Lung (tissue), 11 donors: ENCODE measurements at regions not wholly inside any gene's neighbourhood (a gene's known extent, or its start where the extent isn't known, plus 50 kb on each side); places are given as distances from the start of the nearest gene placed in this dataset.

Experiments used
- ATAC-seq: fragments of 200-7000 bp; cut with Tn5 transposase; one replicate; pipeline ENCODE4 v1.9.1; 2020; ENCODE audit warnings: moderate number of reproducible peaks; ENCODE audit not compliant: insufficient read depth, low FRiP score
- DNase-seq, 3 donors: peaks; one replicate each; pipeline ENCODE4 v3.0.0-alpha.2; 2013 to 2017
- H3K27ac ChIP-seq, 2 donors: one replicate each; pipeline ENCODE4 v1.5.1; 2013; ENCODE audit warnings: mild to moderate bottlenecking in 2 of 2, moderate library complexity in 2 of 2, control low read depth in 1 of 2, inconsistent platforms in 1 of 2, low read depth in 1 of 2, low read length in 1 of 2
- H3K27me3 ChIP-seq, 3 donors: one replicate each; pipeline ENCODE4 v1.5.1; 2013; ENCODE audit warnings: low read length in 2 of 3; ENCODE audit not compliant: control insufficient read depth in 3 of 3, insufficient read depth in 3 of 3
- H3K36me3 ChIP-seq, 4 donors: one replicate each; pipeline ENCODE4 v1.5.1; 2013; ENCODE audit warnings: low read length in 4 of 4, mild to moderate bottlenecking in 1 of 4, moderate library complexity in 1 of 4; ENCODE audit not compliant: control insufficient read depth in 4 of 4, insufficient read depth in 4 of 4
- H3K4me1 ChIP-seq, 5 donors: one replicate each; pipeline ENCODE4 v1.5.1; 2013; ENCODE audit warnings: low read length in 5 of 5, mild to moderate bottlenecking in 2 of 5, moderate library complexity in 1 of 5; ENCODE audit not compliant: control insufficient read depth in 5 of 5, insufficient read depth in 5 of 5
- H3K4me3 ChIP-seq: one replicate; pipeline ENCODE4 v1.5.1; 2013; ENCODE audit warnings: mild to moderate bottlenecking, control low read depth, moderate library complexity
- H3K9ac ChIP-seq, 2 donors: one replicate each; pipeline ENCODE4 v1.5.1; 2013; ENCODE audit warnings: low read length in 2 of 2, control low read depth in 1 of 2; ENCODE audit not compliant: insufficient read depth in 1 of 2
- H3K9me3 ChIP-seq, 4 donors: one replicate each; pipeline ENCODE4 v1.5.1; 2013; ENCODE audit warnings: low read length in 3 of 4, mild to moderate bottlenecking in 1 of 4, moderate library complexity in 1 of 4; ENCODE audit not compliant: control insufficient read depth in 4 of 4, insufficient read depth in 3 of 4
- CTCF ChIP-seq: IDR thresholded peaks from 2 replicates; pipeline ENCODE4 v1.5.1; 2012; ENCODE audit warnings: mild to moderate bottlenecking; ENCODE audit errors: control extremely low read depth, extremely low read depth
- WGBS, 2 donors: extraction: QIAGEN DNeasy Blood & Tissue Kit; methylation state at CpG; one replicate each; pipeline ENCODE4 v1.1.7; 2013; 5-methylcytosine and 5-hydroxymethylcytosine counted together
- donor health status: control.
- donor health status: control.
- donor health status: Bipolar disorder and iron deficiency.
- donor health status: healthy.
- donor health status: DM: yes; HTN: yes; CAD: no.

GRCh38 chr18:41140506-41140905, 814.5 kb upstream of the PIK3C3 start:
- no peak overlapping the region for H3K4me3 ChIP-seq
- no peaks in the 10 kb centered on the region for H3K4me1 ChIP-seq
- H3K27ac ChIP-seq = no peak overlapping the region
- H3K9me3 ChIP-seq = no peaks in the 10 kb centered on the region
- ATAC-seq = no peak
- no peak for TF ChIP-seq CTCF
- H3K27me3 ChIP-seq = no peaks in the 10 kb centered on the region
- peak in 1 of 3 donors; percentile 18 for DNase-seq
- no peaks in the 10 kb centered on the region for H3K36me3 ChIP-seq
- H3K9ac ChIP-seq = no peak overlapping the region
- 85% methylated on average over 3 of the region's 3 CpGs for WGBS, 2 donors

GRCh38 chr18:41135146-41135545, 819.9 kb upstream of the PIK3C3 start:
- Histone ChIP-seq H3K36me3 (no peaks in the 10 kb centered on the region), H3K27me3 (no peaks in the 10 kb centered on the region), H3K9ac (no peak overlapping the region), H3K27ac (no peak overlapping the region), H3K4me3 (no peak overlapping the region), H3K4me1 (no peaks in the 10 kb centered on the region), H3K9me3 (no peaks in the 10 kb centered on the region)
- ATAC-seq (no peak), DNase-seq (no peak)
- TF ChIP-seq CTCF = no peak
- WGBS, 2 donors = 65 to 74% methylated on average over 1 of the region's 1 CpG

GRCh38 chr18:41134426-41134825, 820.6 kb upstream of the PIK3C3 start:
- Histone ChIP-seq H3K27me3 (no peaks in the 10 kb centered on the region), H3K27ac (no peak overlapping the region), H3K9ac (no peak overlapping the region), H3K36me3 (no peaks in the 10 kb centered on the region), H3K9me3 (no peaks in the 10 kb centered on the region), H3K4me1 (no peaks in the 10 kb centered on the region), H3K4me3 (no peak overlapping the region)
- no peak for DNase-seq
- 38 to 58% methylated on average over 4 of the region's 4 CpGs for WGBS, 2 donors
- TF ChIP-seq CTCF = no peak
- no peak for ATAC-seq

- DNase-seq = no peak
Measured at GRCh38 chr18:41131050-41131449, 824.0 kb upstream of the PIK3C3 start.

More at GRCh38 chr18:41131050-41131449, 824.0 kb upstream of the PIK3C3 start:
- no peak overlapping the region for H3K9ac ChIP-seq
- no peaks in the 10 kb centered on the region for H3K36me3 ChIP-seq
- H3K27me3 ChIP-seq = no peaks in the 10 kb centered on the region
- WGBS, 2 donors = 61 to 68% methylated on average over 2 of the region's 2 CpGs
- no peak overlapping the region for H3K27ac ChIP-seq
- H3K4me3 ChIP-seq = no peak overlapping the region
- no peak for ATAC-seq
- no peak for TF ChIP-seq CTCF
- H3K9me3 ChIP-seq = no peaks in the 10 kb centered on the region
- H3K4me1 ChIP-seq = no peaks in the 10 kb centered on the region
